SK-N-MC (cell line): ENCODE measurements at regions not wholly inside any gene's neighbourhood (a gene's known extent, or its start where the extent isn't known, plus 50 kb on each side); places are given as distances from the start of the nearest gene placed in this dataset.

ENCODE experiments used
- EZH2 ChIP-seq: fragments of 200-600 bp; sonication (generic); IDR thresholded peaks from one replicate; pipeline ENCODE4 v1.6.1; 2017; ENCODE audit warnings: antibody characterized with exemption
- FOXP2 ChIP-seq: optimal IDR thresholded peaks from 2 replicates; pipeline ENCODE3; 2011; ENCODE audit warnings: mild to moderate bottlenecking, moderate library complexity; ENCODE audit not compliant: insufficient read depth; ENCODE audit errors: extremely low read length, control extremely low read depth
- POLR2AphosphoS5 ChIP-seq: IDR thresholded peaks from 2 replicates; pipeline ENCODE4 v1.6.1; 2012; ENCODE audit warnings: mild to moderate bottlenecking, low read depth, low read length, borderline replicate concordance

GRCh38 chr3:157919319-157919887 is 186.8 kb downstream of the SHOX2 start:
- TF ChIP-seq EZH2 (no peak), POLR2AphosphoS5 (no peak), FOXP2 (no peak)
